GM12878 (cell line): ENCODE measurements at regions not wholly inside any gene's neighbourhood (a gene's known extent, or its start where the extent isn't known, plus 50 kb on each side); places are given as distances from the start of the nearest gene placed in this dataset.

Source experiments
- ATAC-seq: fragments of 200-7000 bp; cut with Tn5 transposase; 3 replicates; pipeline ENCODE4 v1.9.1; 2020; ENCODE audit warnings: mild to moderate bottlenecking, moderate library complexity
- BruUV-seq: library from RNA; stranded (reverse); fragments of 400-500 nt; replicated peaks from 2 replicates; lab custom pipeline; 2021; lab: Mats Ljungman, UMichigan
- CTCF ChIA-PET: fragments of 300-600 bp; sonication (Branson Sonifier 250); formaldehyde crosslinking; extraction: SDS; loops from one replicate; lab custom pipeline; 2021; ENCODE audit warnings: inconsistent platforms; lab: Yijun Ruan, JAX
- POLR2A ChIA-PET: fragments of 350-600 bp; formaldehyde crosslinking; extraction: SDS; loops from one replicate; lab custom pipeline; 2021; ENCODE audit warnings: inconsistent platforms; lab: Charles Lee
- RAD21 ChIA-PET: fragments of 300-600 bp; sonication (Branson Sonifier 250); formaldehyde crosslinking; loops from one replicate; lab custom pipeline; 2023; ENCODE audit warnings: antibody characterized with exemption; ENCODE audit not compliant: unreplicated experiment; lab: Charles Lee
- SMC1A ChIA-PET: fragments of 300-600 bp; sonication (Branson Sonifier 250); formaldehyde crosslinking; loops from one replicate; lab custom pipeline; 2023; ENCODE audit not compliant: unreplicated experiment, uncharacterized antibody; lab: Charles Lee
- DNase-seq: peaks from one replicate; pipeline ENCODE4 v3.0.0-alpha.2; 2011; ENCODE audit warnings: low read depth, low spot score
- FAIRE-seq: peaks from 3 replicates; lab custom pipeline; 2011; peaks lifted over from hg19 to GRCh38; lab: Jason Lieb, UNC
- H2AFZ ChIP-seq: 2 replicates; pipeline ENCODE4 v1.6.0; 2011; ENCODE audit warnings: low read depth, low read length, control low read depth; ENCODE audit not compliant: control insufficient read depth
- H3K27ac ChIP-seq: 2 replicates; pipeline ENCODE4 v1.5.1; 2011; ENCODE audit warnings: control low read depth; ENCODE audit not compliant: control insufficient read depth, insufficient read depth
- H3K27me3 ChIP-seq, 2 experiments: replicated peaks in 1 of 2; 2 replicates each; pipeline versions ENCODE4 v1.6.0 to v1.6.1; 2011; ENCODE audit warnings: low read length in 1 of 2; ENCODE audit not compliant: control insufficient read depth in 2 of 2, insufficient read depth in 2 of 2
- H3K36me3 ChIP-seq, 2 experiments: 2 replicates each; pipeline ENCODE4 v1.5.1; 2011; ENCODE audit warnings: low read length in 1 of 2; ENCODE audit not compliant: control insufficient read depth in 2 of 2, insufficient read depth in 2 of 2
- H3K4me1 ChIP-seq: 2 replicates; pipeline ENCODE4 v1.6.1; 2011; ENCODE audit warnings: mild to moderate bottlenecking, low read length, moderate library complexity, mixed read lengths; ENCODE audit not compliant: control insufficient read depth, insufficient read depth
- H3K4me2 ChIP-seq: 2 replicates; pipeline ENCODE4 v1.6.0; 2011; ENCODE audit warnings: control low read depth; ENCODE audit not compliant: control insufficient read depth, insufficient read depth
- H3K4me3 ChIP-seq: fragments of 200-600 bp; sonication (generic); 2 replicates; pipeline ENCODE4 v1.5.1; 2016
- H3K79me2 ChIP-seq: 2 replicates; pipeline ENCODE4 v1.6.0; 2011; ENCODE audit warnings: low read length; ENCODE audit not compliant: control insufficient read depth, insufficient read depth
- H3K9ac ChIP-seq: 2 replicates; pipeline ENCODE4 v1.8.0; 2011; ENCODE audit warnings: low read length, control low read depth, mixed read lengths; ENCODE audit not compliant: control insufficient read depth, insufficient read depth
- H3K9me3 ChIP-seq: replicated peaks from 3 replicates; pipeline ENCODE4 v1.5.1; 2011; ENCODE audit warnings: mild to moderate bottlenecking, low read length; ENCODE audit not compliant: control insufficient read depth, insufficient read depth
- H4K20me1 ChIP-seq: 2 replicates; pipeline ENCODE4 v1.6.0; 2011; ENCODE audit not compliant: control insufficient read depth, insufficient read depth
- CHD1 ChIP-seq: IDR thresholded peaks from 2 replicates; pipeline ENCODE4 v1.6.1; 2012; ENCODE audit warnings: low read depth, low read length, improper control_type of control experiment
- CHD4 ChIP-seq: fragments of 200-600 bp; sonication (generic); IDR thresholded peaks from 2 replicates; pipeline ENCODE4 v1.6.1; 2016; ENCODE audit warnings: mild to moderate bottlenecking
- EP300 ChIP-seq, 2 experiments: fragments of 150-350 bp in 1 of 2; IDR thresholded peaks; 2 replicates each; pipeline ENCODE4 v1.6.1; 2011 to 2012; ENCODE audit warnings: low read depth in 2 of 2, low read length in 2 of 2, borderline replicate concordance in 1 of 2, improper control_type of control experiment in 1 of 2, inconsistent platforms in 1 of 2; ENCODE audit not compliant: control insufficient read depth in 1 of 2
- IRF4 ChIP-seq: IDR thresholded peaks from 2 replicates; pipeline ENCODE4 v1.6.1; 2011; ENCODE audit warnings: low read depth, low read length
- TARDBP ChIP-seq: IDR thresholded peaks from 2 replicates; pipeline ENCODE4 v1.6.1; 2016; ENCODE audit warnings: borderline replicate concordance
- WGBS: methylation state at CpG from one replicate; pipeline ENCODE4 v1.1.6; 2016; ENCODE audit warnings: low lambda C conversion rate; ENCODE audit not compliant: insufficient replicate concordance, insufficient coverage; ENCODE audit errors: missing lambda C conversion rate; 5-methylcytosine and 5-hydroxymethylcytosine counted together
- in situ Hi-C: fragments of 300-500 bp; cut with MboI; formaldehyde crosslinking; loops from 9 replicates; pipeline ENCODE4 v1.14.3; 2018; ENCODE audit warnings: mixed read lengths
- intact Hi-C: fragments of 100-400 bp; cut with micrococcal nuclease; formaldehyde crosslinking; loops from one replicate; pipeline ENCODE4 v1.14.2; 2022; ENCODE audit not compliant: unreplicated experiment
- TF ChIP-seq, protein P1 (sequence below): fragments of 450-650 bp; formaldehyde crosslinking; IDR thresholded peaks from 2 replicates; pipeline ENCODE4 v1.5.0; 2022; ENCODE audit warnings: mild to moderate bottlenecking, missing genetic modification characterization

DNA sequence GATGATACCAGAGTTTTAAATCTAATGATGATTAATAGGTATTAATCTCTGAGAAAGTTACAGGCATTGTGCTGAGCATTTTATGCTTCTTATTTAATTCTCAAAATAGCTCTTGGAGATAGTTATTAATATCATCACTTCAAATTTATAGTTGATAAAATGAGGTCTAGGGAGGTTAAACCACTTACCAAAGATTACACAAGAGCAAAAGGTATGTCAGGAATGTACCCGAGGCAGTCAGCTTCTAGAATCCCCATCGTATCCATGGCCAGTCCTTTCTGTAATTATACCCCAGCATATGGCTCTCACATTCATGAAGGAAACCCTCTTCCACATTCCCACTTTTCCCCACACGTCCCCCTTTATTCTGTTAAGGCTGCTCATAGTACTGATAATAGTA lies 421.3 kb downstream of the PYDC2 start:
- BruUV-seq, result no TSS peak

More for the DNA sequence above, 421.3 kb downstream of the PYDC2 start:
- intact Hi-C loops, result no loop called here
- ChIA-PET RAD21 (no interaction called here), SMC1A (interaction anchor here (0.6 to 0.8 kb wide), 3 partner anchors 39 to 275 kb away, joined by 3 to 4 read pairs (median 3); no protein-coding TSS in a partner anchor), CTCF (no interaction called here), POLR2A (no interaction called here)
- Histone ChIP-seq H3K4me1 (no peaks in the 10 kb centered on the region), H3K79me2 (no peaks in the 10 kb centered on the region), H3K9ac (no peak overlapping the region), H2AFZ (no peak overlapping the region), H3K27me3 (no peaks in the 10 kb centered on the region), H3K27ac (no peak overlapping the region), H3K4me2 (no peak overlapping the region), H3K4me3 (no peak overlapping the region), H4K20me1 (no peaks in the 10 kb centered on the region), H3K36me3 (no peaks in the 10 kb centered on the region), H3K9me3 (no peaks in the 10 kb centered on the region)
- FAIRE-seq (no peak), ATAC-seq (no peak), DNase-seq (no peak)
- 6% methylated on average over 3 of the region's 3 CpGs for WGBS
- in situ Hi-C loops, result no loop called here
- TF ChIP-seq EP300 (IDR thresholded peaks at IDR 0.05; ENCODE audit: borderline replicate concordance in 1 of 2, control insufficient read depth in 1 of 2, low read depth in 2 of 2, low read length in 2 of 2) (no peak), IRF4 (no peak), CHD1 (no peak), CHD4 (no peak), TARDBP (no peak)
- TF ChIP-seq, protein P1, sequence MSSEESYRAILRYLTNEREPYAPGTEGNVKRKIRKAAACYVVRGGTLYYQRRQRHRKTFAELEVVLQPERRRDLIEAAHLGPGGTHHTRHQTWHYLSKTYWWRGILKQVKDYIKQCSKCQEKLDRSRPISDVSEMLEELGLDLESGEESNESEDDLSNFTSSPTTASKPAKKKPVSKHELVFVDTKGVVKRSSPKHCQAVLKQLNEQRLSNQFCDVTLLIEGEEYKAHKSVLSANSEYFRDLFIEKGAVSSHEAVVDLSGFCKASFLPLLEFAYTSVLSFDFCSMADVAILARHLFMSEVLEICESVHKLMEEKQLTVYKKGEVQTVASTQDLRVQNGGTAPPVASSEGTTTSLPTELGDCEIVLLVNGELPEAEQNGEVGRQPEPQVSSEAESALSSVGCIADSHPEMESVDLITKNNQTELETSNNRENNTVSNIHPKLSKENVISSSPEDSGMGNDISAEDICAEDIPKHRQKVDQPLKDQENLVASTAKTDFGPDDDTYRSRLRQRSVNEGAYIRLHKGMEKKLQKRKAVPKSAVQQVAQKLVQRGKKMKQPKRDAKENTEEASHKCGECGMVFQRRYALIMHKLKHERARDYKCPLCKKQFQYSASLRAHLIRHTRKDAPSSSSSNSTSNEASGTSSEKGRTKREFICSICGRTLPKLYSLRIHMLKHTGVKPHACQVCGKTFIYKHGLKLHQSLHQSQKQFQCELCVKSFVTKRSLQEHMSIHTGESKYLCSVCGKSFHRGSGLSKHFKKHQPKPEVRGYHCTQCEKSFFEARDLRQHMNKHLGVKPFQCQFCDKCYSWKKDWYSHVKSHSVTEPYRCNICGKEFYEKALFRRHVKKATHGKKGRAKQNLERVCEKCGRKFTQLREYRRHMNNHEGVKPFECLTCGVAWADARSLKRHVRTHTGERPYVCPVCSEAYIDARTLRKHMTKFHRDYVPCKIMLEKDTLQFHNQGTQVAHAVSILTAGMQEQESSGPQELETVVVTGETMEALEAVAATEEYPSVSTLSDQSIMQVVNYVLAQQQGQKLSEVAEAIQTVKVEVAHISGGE, result no peak
